ENCODE measurements at regions not wholly inside any gene's neighbourhood (a gene's known extent, or its start where the extent isn't known, plus 50 kb on each side); places are given as distances from the start of the nearest gene placed in this dataset.

- TF ChIP-seq POLR2A (IDR thresholded peaks at IDR 0.05; ENCODE audit: low read depth, low read length) (no peak), MAX (IDR thresholded peaks at IDR 0.05; ENCODE audit: insufficient read depth, insufficient read length) (no peak), JUN (IDR thresholded peaks at IDR 0.05; ENCODE audit: borderline replicate concordance, insufficient read depth, insufficient read length, low read depth) (no peak), MYC (IDR thresholded peaks at IDR 0.05; ENCODE audit: low read depth, low read length) (no peak)
- TF ChIP-seq, protein P1, sequence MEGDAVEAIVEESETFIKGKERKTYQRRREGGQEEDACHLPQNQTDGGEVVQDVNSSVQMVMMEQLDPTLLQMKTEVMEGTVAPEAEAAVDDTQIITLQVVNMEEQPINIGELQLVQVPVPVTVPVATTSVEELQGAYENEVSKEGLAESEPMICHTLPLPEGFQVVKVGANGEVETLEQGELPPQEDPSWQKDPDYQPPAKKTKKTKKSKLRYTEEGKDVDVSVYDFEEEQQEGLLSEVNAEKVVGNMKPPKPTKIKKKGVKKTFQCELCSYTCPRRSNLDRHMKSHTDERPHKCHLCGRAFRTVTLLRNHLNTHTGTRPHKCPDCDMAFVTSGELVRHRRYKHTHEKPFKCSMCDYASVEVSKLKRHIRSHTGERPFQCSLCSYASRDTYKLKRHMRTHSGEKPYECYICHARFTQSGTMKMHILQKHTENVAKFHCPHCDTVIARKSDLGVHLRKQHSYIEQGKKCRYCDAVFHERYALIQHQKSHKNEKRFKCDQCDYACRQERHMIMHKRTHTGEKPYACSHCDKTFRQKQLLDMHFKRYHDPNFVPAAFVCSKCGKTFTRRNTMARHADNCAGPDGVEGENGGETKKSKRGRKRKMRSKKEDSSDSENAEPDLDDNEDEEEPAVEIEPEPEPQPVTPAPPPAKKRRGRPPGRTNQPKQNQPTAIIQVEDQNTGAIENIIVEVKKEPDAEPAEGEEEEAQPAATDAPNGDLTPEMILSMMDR (IDR thresholded peaks at IDR 0.05; ENCODE audit: extremely low read depth in 1 of 2, insufficient read depth in 1 of 2, low read depth in 1 of 2, low read length in 2 of 2), result no peak
Observed at GRCh38 chr1:104794035-104794434, 1044.3 kb downstream of the AMY1C start.

All from endothelial cell of umbilical vein (primary cell).